ENCODE measurements at regions not wholly inside any gene's neighbourhood (a gene's known extent, or its start where the extent isn't known, plus 50 kb on each side); places are given as distances from the start of the nearest gene placed in this dataset.

DNA sequence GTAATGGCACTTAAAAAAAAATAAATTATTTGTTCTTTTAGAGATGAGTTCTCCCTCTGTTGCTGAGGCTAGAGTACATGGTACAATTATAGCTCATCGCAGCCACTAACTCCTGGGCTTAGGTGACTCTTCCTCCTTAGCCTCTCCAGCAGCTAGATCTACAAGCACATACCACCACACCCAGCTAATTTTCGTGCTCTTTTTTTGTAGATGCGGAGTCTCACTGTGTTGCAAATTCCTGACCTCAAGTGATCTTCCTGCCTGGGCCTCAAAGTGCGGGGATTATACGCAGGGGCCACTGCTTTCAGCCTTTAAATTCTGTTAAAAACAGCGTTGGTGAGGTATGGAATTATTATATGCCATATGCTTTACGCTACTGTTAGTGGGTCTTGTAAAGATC, 2034.0 kb downstream of the OLFM4 start:
- Histone ChIP-seq H3K27ac (ENCODE audit: insufficient read depth, low read length) (no peak overlapping the region), H4K20me1 (ENCODE audit: control insufficient read depth, extremely low read depth, insufficient read depth, low read length) (no peaks in the 10 kb centered on the region), H3K79me2 (ENCODE audit: control insufficient read depth, insufficient read depth, low read length) (no peaks in the 10 kb centered on the region), H3K27me3 (ENCODE audit: control insufficient read depth, insufficient read depth, low read length) (no peaks in the 10 kb centered on the region), H3K4me1 (ENCODE audit: control insufficient read depth, extremely low read depth, insufficient read depth, low read length) (no peaks in the 10 kb centered on the region), H3K4me2 (ENCODE audit: extremely low read depth, insufficient read depth, low read length) (no peak overlapping the region), H3K9me3 (ENCODE audit: control insufficient read depth, insufficient read depth, low read depth, low read length) (no peaks in the 10 kb centered on the region), H3K9ac (ENCODE audit: insufficient read depth, low read length) (no peak overlapping the region), H3K4me3 (replicated peaks in 1 of 4; ENCODE audit: control extremely low read depth in 1 of 4, insufficient read depth in 1 of 4, low read depth in 3 of 4, low read length in 4 of 4) (no peak overlapping the region), H3K36me3 (ENCODE audit: control insufficient read depth, insufficient read depth, low read length) (no peaks in the 10 kb centered on the region), H2AFZ (ENCODE audit: low read length) (no peak overlapping the region)
- TF ChIP-seq, protein P1, sequence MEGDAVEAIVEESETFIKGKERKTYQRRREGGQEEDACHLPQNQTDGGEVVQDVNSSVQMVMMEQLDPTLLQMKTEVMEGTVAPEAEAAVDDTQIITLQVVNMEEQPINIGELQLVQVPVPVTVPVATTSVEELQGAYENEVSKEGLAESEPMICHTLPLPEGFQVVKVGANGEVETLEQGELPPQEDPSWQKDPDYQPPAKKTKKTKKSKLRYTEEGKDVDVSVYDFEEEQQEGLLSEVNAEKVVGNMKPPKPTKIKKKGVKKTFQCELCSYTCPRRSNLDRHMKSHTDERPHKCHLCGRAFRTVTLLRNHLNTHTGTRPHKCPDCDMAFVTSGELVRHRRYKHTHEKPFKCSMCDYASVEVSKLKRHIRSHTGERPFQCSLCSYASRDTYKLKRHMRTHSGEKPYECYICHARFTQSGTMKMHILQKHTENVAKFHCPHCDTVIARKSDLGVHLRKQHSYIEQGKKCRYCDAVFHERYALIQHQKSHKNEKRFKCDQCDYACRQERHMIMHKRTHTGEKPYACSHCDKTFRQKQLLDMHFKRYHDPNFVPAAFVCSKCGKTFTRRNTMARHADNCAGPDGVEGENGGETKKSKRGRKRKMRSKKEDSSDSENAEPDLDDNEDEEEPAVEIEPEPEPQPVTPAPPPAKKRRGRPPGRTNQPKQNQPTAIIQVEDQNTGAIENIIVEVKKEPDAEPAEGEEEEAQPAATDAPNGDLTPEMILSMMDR (conservative IDR thresholded peaks at IDR 0.05 in 1 of 2, IDR thresholded peaks at IDR 0.05 in 1 of 2; ENCODE audit: low read depth in 1 of 2, low read length in 2 of 2), result no peak
- no peak for TF ChIP-seq EZH2 (IDR thresholded peaks at IDR 0.05; ENCODE audit: low read length, missing control alignments)
- no peak for DNase-seq (ENCODE audit: low read depth in 2 of 2)

DNA sequence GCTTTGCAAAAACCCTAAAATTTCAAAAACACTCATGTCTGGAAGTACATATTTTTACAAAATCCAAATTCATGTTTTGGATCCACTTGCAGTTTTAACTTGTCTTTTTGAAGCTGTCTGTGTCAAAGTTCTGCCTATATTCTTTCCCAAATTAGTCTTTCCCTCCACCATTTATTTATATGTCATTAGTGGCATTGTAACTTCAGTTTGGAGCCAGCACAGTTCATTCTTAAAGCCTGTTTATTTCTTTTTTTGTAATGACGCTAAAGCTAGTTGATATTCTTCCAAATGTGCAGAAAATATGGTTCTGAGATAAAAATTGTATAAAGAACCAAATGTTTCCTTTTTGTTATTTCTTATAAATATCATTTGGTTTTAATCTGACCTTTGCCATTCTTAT, 2039.3 kb downstream of the OLFM4 start:
- Histone ChIP-seq H3K9ac (ENCODE audit: insufficient read depth, low read length) (no peak overlapping the region), H3K4me2 (ENCODE audit: extremely low read depth, insufficient read depth, low read length) (no peak overlapping the region), H3K36me3 (ENCODE audit: control insufficient read depth, insufficient read depth, low read length) (no peaks in the 10 kb centered on the region), H4K20me1 (ENCODE audit: control insufficient read depth, extremely low read depth, insufficient read depth, low read length) (no peaks in the 10 kb centered on the region), H2AFZ (ENCODE audit: low read length) (no peak overlapping the region), H3K27me3 (ENCODE audit: control insufficient read depth, insufficient read depth, low read length) (no peaks in the 10 kb centered on the region), H3K4me3 (replicated peaks in 1 of 4; ENCODE audit: control extremely low read depth in 1 of 4, insufficient read depth in 1 of 4, low read depth in 3 of 4, low read length in 4 of 4) (no peak overlapping the region), H3K4me1 (ENCODE audit: control insufficient read depth, extremely low read depth, insufficient read depth, low read length) (no peaks in the 10 kb centered on the region), H3K9me3 (ENCODE audit: control insufficient read depth, insufficient read depth, low read depth, low read length) (no peaks in the 10 kb centered on the region), H3K27ac (ENCODE audit: insufficient read depth, low read length) (no peak overlapping the region), H3K79me2 (ENCODE audit: control insufficient read depth, insufficient read depth, low read length) (no peaks in the 10 kb centered on the region)
- DNase-seq (ENCODE audit: low read depth in 2 of 2), result no peak
- TF ChIP-seq, protein P1 (conservative IDR thresholded peaks at IDR 0.05 in 1 of 2, IDR thresholded peaks at IDR 0.05 in 1 of 2; ENCODE audit: low read depth in 1 of 2, low read length in 2 of 2), result no peak
- TF ChIP-seq EZH2 (IDR thresholded peaks at IDR 0.05; ENCODE audit: low read length, missing control alignments), result no peak

DNA sequence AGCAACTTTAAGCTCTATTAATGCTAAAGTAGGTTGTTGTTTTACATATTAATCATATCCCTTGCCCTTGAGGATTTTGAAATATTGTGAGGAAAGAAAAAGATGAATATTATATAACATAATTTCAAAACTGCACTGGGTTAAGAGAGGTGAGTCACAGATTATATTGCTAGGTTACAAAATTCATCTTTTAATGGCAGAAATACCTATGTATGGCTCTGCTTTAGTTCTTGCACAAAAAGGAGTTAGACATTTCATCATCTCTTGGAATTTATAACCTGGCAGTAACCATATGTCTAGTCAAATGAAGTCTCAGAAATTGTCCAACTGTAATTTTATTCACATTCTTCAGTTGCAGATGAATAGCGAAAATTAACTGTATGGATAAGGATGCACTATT, 2041.1 kb downstream of the OLFM4 start:
- H2AFZ ChIP-seq (ENCODE audit: low read length), result no peak overlapping the region
- H3K27me3 ChIP-seq (ENCODE audit: control insufficient read depth, insufficient read depth, low read length), result no peaks in the 10 kb centered on the region
- H3K79me2 ChIP-seq (ENCODE audit: control insufficient read depth, insufficient read depth, low read length), result no peaks in the 10 kb centered on the region

More for the DNA sequence above, 2041.1 kb downstream of the OLFM4 start:
- Histone ChIP-seq H3K4me3 (replicated peaks in 1 of 4; ENCODE audit: control extremely low read depth in 1 of 4, insufficient read depth in 1 of 4, low read depth in 3 of 4, low read length in 4 of 4) (no peak overlapping the region), H3K4me2 (ENCODE audit: extremely low read depth, insufficient read depth, low read length) (no peak overlapping the region), H4K20me1 (ENCODE audit: control insufficient read depth, extremely low read depth, insufficient read depth, low read length) (no peaks in the 10 kb centered on the region), H3K27ac (ENCODE audit: insufficient read depth, low read length) (no peak overlapping the region), H3K4me1 (ENCODE audit: control insufficient read depth, extremely low read depth, insufficient read depth, low read length) (no peaks in the 10 kb centered on the region), H3K36me3 (ENCODE audit: control insufficient read depth, insufficient read depth, low read length) (no peaks in the 10 kb centered on the region), H3K9ac (ENCODE audit: insufficient read depth, low read length) (no peak overlapping the region), H3K9me3 (ENCODE audit: control insufficient read depth, insufficient read depth, low read depth, low read length) (no peaks in the 10 kb centered on the region)
- no peak for TF ChIP-seq EZH2 (IDR thresholded peaks at IDR 0.05; ENCODE audit: low read length, missing control alignments)
- TF ChIP-seq, protein P1 (conservative IDR thresholded peaks at IDR 0.05 in 1 of 2, IDR thresholded peaks at IDR 0.05 in 1 of 2; ENCODE audit: low read depth in 1 of 2, low read length in 2 of 2), result no peak
- no peak for DNase-seq (ENCODE audit: low read depth in 2 of 2)
